K562 (cell line): ENCODE measurements at regions not wholly inside any gene's neighbourhood (a gene's known extent, or its start where the extent isn't known, plus 50 kb on each side); places are given as distances from the start of the nearest gene placed in this dataset.

ENCODE experiments used
- CBX8 ChIP-seq: fragments of 200-600 bp; sonication (generic); IDR thresholded peaks from 2 replicates; pipeline ENCODE4 v1.6.1; 2012; ENCODE audit warnings: borderline replicate concordance, mixed run types, low read depth, mild to moderate bottlenecking, moderate library complexity, mixed read lengths, low read length, control low read depth, inconsistent platforms; ENCODE audit not compliant: poor library complexity, severe bottlenecking; ENCODE audit errors: extremely low read depth
- CHD4 ChIP-seq: fragments of 200-600 bp; sonication (generic); IDR thresholded peaks from 3 replicates; pipeline ENCODE4 v1.6.1; 2012; ENCODE audit warnings: low read depth, mild to moderate bottlenecking, mixed read lengths, low read length, inconsistent platforms; ENCODE audit not compliant: insufficient read depth, insufficient replicate concordance, poor library complexity, severe bottlenecking
- CTCF ChIP-seq, 3 experiments: IDR thresholded peaks in 2 of 3; conservative IDR thresholded peaks in 1 of 3; 2 replicates each; pipeline ENCODE4 v1.5.1; 2011 to 2012; ENCODE audit warnings: low read length in 3 of 3, mild to moderate bottlenecking in 3 of 3, control low read depth in 2 of 3, improper control_type of control experiment in 1 of 3, inconsistent platforms in 1 of 3, low read depth in 1 of 3, mixed read lengths in 1 of 3, moderate library complexity in 1 of 3; ENCODE audit not compliant: insufficient read depth in 2 of 3
- ELF1 ChIP-seq: fragments of 200-800 bp; sonication (Bioruptor generic); IDR thresholded peaks from 2 replicates; pipeline ENCODE4 v1.6.1; 2016; ENCODE audit warnings: missing genetic modification characterization, missing compliant biosample characterization
- HNRNPL ChIP-seq: fragments of 200-400 bp; formaldehyde crosslinking; IDR thresholded peaks from 2 replicates; pipeline ENCODE4 v1.6.1; 2017; ENCODE audit warnings: low read depth, mild to moderate bottlenecking, low read length
- KAT7 ChIP-seq: sonication (generic); formaldehyde crosslinking; IDR thresholded peaks from 2 replicates; pipeline ENCODE4 v1.8.0; 2022; ENCODE audit warnings: missing genetic modification reagents, mild to moderate bottlenecking, borderline replicate concordance
- MYBL2 ChIP-seq, 2 experiments: fragments of 450-650 bp in 1 of 2; sonication (generic) in 1 of 2; formaldehyde crosslinking in 1 of 2; IDR thresholded peaks; 2 replicates each; pipeline versions ENCODE4 v1.6.1 to v1.8.1; 2017 to 2022; ENCODE audit warnings: borderline replicate concordance in 1 of 2, inconsistent platforms in 1 of 2, low read depth in 1 of 2, mild to moderate bottlenecking in 1 of 2, missing genetic modification reagents in 1 of 2, moderate library complexity in 1 of 2
- POLR2A ChIP-seq: fragments of 450-650 bp; conservative IDR thresholded peaks from 2 replicates; pipeline ENCODE4 v1.6.1; 2016
- TCF7L2 ChIP-seq: fragments of 150-350 bp; IDR thresholded peaks from 2 replicates; pipeline ENCODE4 v1.6.1; 2016; ENCODE audit warnings: low read depth, mild to moderate bottlenecking, low read length, moderate library complexity
- U2AF2 ChIP-seq: fragments of 200-400 bp; formaldehyde crosslinking; optimal IDR thresholded peaks from 2 replicates; pipeline ENCODE3; 2017; ENCODE audit warnings: low read depth, mild to moderate bottlenecking, low read length
- ZNF121 ChIP-seq: sonication (generic); formaldehyde crosslinking; conservative IDR thresholded peaks from 2 replicates; pipeline ENCODE4 v1.8.0; 2022; ENCODE audit warnings: missing genetic modification reagents
- ZNF609 ChIP-seq: sonication (generic); formaldehyde crosslinking; IDR thresholded peaks from 2 replicates; pipeline ENCODE4 v1.8.1; 2023; ENCODE audit warnings: missing genetic modification reagents, mild to moderate bottlenecking, borderline replicate concordance

GRCh38 chr16:5751216-5751615 is 653.6 kb upstream of the EEF2KMT start:
- TF ChIP-seq CTCF (IDR thresholded peaks at IDR 0.05 in 2 of 3, conservative IDR thresholded peaks at IDR 0.05 in 1 of 3; ENCODE audit: insufficient read depth in 2 of 3, low read depth in 1 of 3, low read length in 3 of 3) (no peak), POLR2A (no peak), CBX8 (no peak), KAT7 (no peak), MYBL2 (IDR thresholded peaks at IDR 0.05; ENCODE audit: low read depth) (no peak), MYBL2 (CRISPR knock-in tag; IDR thresholded peaks at IDR 0.05; ENCODE audit: borderline replicate concordance) (no peak), ZNF609 (CRISPR knock-in tag) (no peak), U2AF2 (no peak), ELF1 (tag) (no peak), ZNF121 (CRISPR knock-in tag) (no peak), CHD4 (no peak), TCF7L2 (no peak), HNRNPL (no peak)
